Panc1 (cell line): ENCODE measurements at regions not wholly inside any gene's neighbourhood (a gene's known extent, or its start where the extent isn't known, plus 50 kb on each side); places are given as distances from the start of the nearest gene placed in this dataset.

ENCODE experiments used
- ATAC-seq: fragments of 200-7000 bp; cut with Tn5 transposase; 2 replicates; pipeline ENCODE4 v1.9.1; 2020; ENCODE audit warnings: mild to moderate bottlenecking, moderate library complexity
- BruUV-seq: library from RNA; stranded (reverse); fragments of 400-500 nt; replicated peaks from 2 replicates; lab custom pipeline; 2021; lab: Mats Ljungman, UMichigan
- CTCF ChIA-PET: fragments of 300-600 bp; sonication (Branson Sonifier 250); formaldehyde crosslinking; loops from one replicate; lab custom pipeline; 2022; ENCODE audit warnings: antibody characterized with exemption; lab: Charles Lee
- POLR2A ChIA-PET: fragments of 300-600 bp; sonication (Branson Sonifier 250); formaldehyde crosslinking; loops from one replicate; lab custom pipeline; 2022; ENCODE audit warnings: antibody characterized with exemption; lab: Charles Lee
- DNase-seq: peaks from one replicate; pipeline ENCODE4 v3.0.0-alpha.2; 2010; ENCODE audit warnings: low read depth, low spot score
- H3K27ac ChIP-seq: 2 replicates; pipeline ENCODE4 v1.5.1; 2011; ENCODE audit warnings: mild to moderate bottlenecking, low read length, inconsistent platforms
- H3K27me3 ChIP-seq: fragments of 200-500 bp; sonication (Bioruptor generic); 2 replicates; pipeline ENCODE4 v1.6.0; 2014; ENCODE audit warnings: low read length, inconsistent platforms; ENCODE audit not compliant: control insufficient read depth, insufficient read depth
- H3K36me3 ChIP-seq: fragments of 200-500 bp; sonication (Bioruptor generic); 2 replicates; pipeline ENCODE4 v1.5.1; 2014; ENCODE audit warnings: inconsistent platforms, mild to moderate bottlenecking, low read length, moderate library complexity; ENCODE audit not compliant: control insufficient read depth, insufficient read depth
- H3K4me1 ChIP-seq: 2 replicates; pipeline ENCODE4 v1.5.1; 2011; ENCODE audit warnings: inconsistent platforms, mild to moderate bottlenecking, low read length, moderate library complexity; ENCODE audit not compliant: control insufficient read depth, insufficient read depth
- H3K4me3 ChIP-seq, 2 experiments: 2 replicates each; pipeline ENCODE4 v1.5.1; 2011 to 2012; ENCODE audit warnings: low read depth in 2 of 2, low read length in 2 of 2, mild to moderate bottlenecking in 2 of 2, inconsistent platforms in 1 of 2, moderate library complexity in 1 of 2
- H3K9me3 ChIP-seq: fragments of 200-500 bp; sonication (Bioruptor generic); 2 replicates; pipeline ENCODE4 v1.5.1; 2014; ENCODE audit warnings: low read depth, mild to moderate bottlenecking, inconsistent platforms, low read length, moderate library complexity; ENCODE audit not compliant: control insufficient read depth, insufficient read depth
- POLR2AphosphoS5 ChIP-seq: IDR thresholded peaks from 2 replicates; pipeline ENCODE4 v1.6.1; 2012; ENCODE audit warnings: mild to moderate bottlenecking, low read depth, low read length, moderate library complexity
- SIN3A ChIP-seq: IDR thresholded peaks from 2 replicates; pipeline ENCODE4 v1.6.1; 2012; ENCODE audit warnings: low read depth, mild to moderate bottlenecking, low read length, moderate library complexity, borderline replicate concordance; ENCODE audit not compliant: insufficient read depth
- TCF7L2 ChIP-seq: IDR thresholded peaks from 2 replicates; pipeline ENCODE4 v1.6.1; 2011; ENCODE audit warnings: mild to moderate bottlenecking, low read depth, low read length, inconsistent platforms
- in situ Hi-C: cut with HindIII; loops from 2 replicates; pipeline ENCODE4 v1.10.0; 2016; ENCODE audit warnings: low sequenced_read_pairs, low pct_unique_long_range_greater_than_20kb
- intact Hi-C: fragments of 100-400 bp; cut with micrococcal nuclease; formaldehyde crosslinking; loops from one replicate; pipeline ENCODE4 v1.10.0; 2022; ENCODE audit not compliant: unreplicated experiment
- TF ChIP-seq, protein P1 (sequence below): fragments of 450-650 bp; IDR thresholded peaks from 2 replicates; pipeline ENCODE4 v1.5.1; 2017; ENCODE audit warnings: mild to moderate bottlenecking
- TF ChIP-seq, protein P2 (sequence below), 2 experiments: IDR thresholded peaks; 2 replicates each; pipeline ENCODE4 v1.6.1; 2011 to 2012; ENCODE audit warnings: low read depth in 2 of 2, control low read depth in 1 of 2, low read length in 1 of 2, mild to moderate bottlenecking in 1 of 2, moderate library complexity in 1 of 2; ENCODE audit not compliant: insufficient read depth in 1 of 2

DNA sequence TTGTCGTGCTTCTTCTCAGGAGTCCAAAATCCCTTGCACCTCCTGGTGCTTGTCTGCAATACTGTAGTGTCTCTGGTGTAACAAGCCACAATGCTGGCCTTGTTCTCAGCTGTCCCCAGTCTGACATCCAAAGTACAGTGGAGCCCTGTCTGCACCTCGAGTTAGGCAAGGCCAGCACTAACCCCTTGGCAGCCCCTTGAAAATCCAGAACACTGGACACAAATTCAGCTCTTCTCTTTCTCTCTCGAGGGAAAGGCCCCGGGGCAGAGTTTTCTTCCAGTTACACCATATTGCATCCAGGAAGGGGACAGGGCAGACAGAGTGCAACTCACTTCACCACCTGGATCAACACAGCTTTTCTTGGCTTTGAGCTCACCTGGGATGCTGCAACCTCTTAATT is 91.3 kb upstream of the ATP10A start:
- Histone ChIP-seq H3K36me3 (no peaks in the 10 kb centered on the region), H3K4me1 (no peaks in the 10 kb centered on the region), H3K27ac (no peak overlapping the region), H3K27me3 (no peaks in the 10 kb centered on the region), H3K9me3 (no peaks in the 10 kb centered on the region), H3K4me3 (no peak overlapping the region)
- in situ Hi-C loops (no loop called here), intact Hi-C loops (no loop called here)
- BruUV-seq: no TSS peak
- DNase-seq (no peak), ATAC-seq (no peak)
- TF ChIP-seq TCF7L2 (no peak), POLR2AphosphoS5 (no peak), SIN3A (no peak)
- TF ChIP-seq, protein P1, sequence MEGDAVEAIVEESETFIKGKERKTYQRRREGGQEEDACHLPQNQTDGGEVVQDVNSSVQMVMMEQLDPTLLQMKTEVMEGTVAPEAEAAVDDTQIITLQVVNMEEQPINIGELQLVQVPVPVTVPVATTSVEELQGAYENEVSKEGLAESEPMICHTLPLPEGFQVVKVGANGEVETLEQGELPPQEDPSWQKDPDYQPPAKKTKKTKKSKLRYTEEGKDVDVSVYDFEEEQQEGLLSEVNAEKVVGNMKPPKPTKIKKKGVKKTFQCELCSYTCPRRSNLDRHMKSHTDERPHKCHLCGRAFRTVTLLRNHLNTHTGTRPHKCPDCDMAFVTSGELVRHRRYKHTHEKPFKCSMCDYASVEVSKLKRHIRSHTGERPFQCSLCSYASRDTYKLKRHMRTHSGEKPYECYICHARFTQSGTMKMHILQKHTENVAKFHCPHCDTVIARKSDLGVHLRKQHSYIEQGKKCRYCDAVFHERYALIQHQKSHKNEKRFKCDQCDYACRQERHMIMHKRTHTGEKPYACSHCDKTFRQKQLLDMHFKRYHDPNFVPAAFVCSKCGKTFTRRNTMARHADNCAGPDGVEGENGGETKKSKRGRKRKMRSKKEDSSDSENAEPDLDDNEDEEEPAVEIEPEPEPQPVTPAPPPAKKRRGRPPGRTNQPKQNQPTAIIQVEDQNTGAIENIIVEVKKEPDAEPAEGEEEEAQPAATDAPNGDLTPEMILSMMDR: no peak
- TF ChIP-seq, protein P2, sequence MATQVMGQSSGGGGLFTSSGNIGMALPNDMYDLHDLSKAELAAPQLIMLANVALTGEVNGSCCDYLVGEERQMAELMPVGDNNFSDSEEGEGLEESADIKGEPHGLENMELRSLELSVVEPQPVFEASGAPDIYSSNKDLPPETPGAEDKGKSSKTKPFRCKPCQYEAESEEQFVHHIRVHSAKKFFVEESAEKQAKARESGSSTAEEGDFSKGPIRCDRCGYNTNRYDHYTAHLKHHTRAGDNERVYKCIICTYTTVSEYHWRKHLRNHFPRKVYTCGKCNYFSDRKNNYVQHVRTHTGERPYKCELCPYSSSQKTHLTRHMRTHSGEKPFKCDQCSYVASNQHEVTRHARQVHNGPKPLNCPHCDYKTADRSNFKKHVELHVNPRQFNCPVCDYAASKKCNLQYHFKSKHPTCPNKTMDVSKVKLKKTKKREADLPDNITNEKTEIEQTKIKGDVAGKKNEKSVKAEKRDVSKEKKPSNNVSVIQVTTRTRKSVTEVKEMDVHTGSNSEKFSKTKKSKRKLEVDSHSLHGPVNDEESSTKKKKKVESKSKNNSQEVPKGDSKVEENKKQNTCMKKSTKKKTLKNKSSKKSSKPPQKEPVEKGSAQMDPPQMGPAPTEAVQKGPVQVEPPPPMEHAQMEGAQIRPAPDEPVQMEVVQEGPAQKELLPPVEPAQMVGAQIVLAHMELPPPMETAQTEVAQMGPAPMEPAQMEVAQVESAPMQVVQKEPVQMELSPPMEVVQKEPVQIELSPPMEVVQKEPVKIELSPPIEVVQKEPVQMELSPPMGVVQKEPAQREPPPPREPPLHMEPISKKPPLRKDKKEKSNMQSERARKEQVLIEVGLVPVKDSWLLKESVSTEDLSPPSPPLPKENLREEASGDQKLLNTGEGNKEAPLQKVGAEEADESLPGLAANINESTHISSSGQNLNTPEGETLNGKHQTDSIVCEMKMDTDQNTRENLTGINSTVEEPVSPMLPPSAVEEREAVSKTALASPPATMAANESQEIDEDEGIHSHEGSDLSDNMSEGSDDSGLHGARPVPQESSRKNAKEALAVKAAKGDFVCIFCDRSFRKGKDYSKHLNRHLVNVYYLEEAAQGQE (IDR thresholded peaks at IDR 0.05; ENCODE audit: insufficient read depth in 1 of 2, low read depth in 2 of 2, low read length in 1 of 2): no peak
- ChIA-PET POLR2A (no interaction called here), CTCF (no interaction called here)

DNA sequence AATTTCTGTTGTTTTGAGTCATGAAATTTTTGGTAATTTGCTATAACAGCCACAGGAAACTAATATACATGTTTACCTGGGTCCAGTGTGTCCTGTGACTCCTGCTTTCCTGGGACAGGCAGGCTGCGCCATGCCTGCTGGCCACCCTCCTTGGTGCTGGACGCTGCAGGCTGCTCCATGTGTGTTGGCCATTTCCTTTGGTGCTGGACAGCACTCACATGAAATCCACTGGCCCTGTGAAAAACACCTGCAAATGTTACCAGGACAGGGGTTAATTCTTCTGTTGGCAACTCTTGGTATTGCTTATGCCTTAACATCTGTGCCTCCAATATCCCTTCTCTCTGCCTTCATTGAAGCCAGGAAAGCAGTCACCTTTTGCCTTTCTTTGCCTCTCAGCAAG is 86.9 kb upstream of the ATP10A start:
- H3K36me3 ChIP-seq: no peaks in the 10 kb centered on the region
- intact Hi-C loops: no loop called here
- no peaks in the 10 kb centered on the region for H3K27me3 ChIP-seq
- H3K27ac ChIP-seq: no peak overlapping the region
- POLR2A ChIA-PET: no interaction called here
- no peak for TF ChIP-seq POLR2AphosphoS5
- TF ChIP-seq, protein P1: no peak
- TF ChIP-seq, protein P2 (IDR thresholded peaks at IDR 0.05; ENCODE audit: insufficient read depth in 1 of 2, low read depth in 2 of 2, low read length in 1 of 2): no peak
- TF ChIP-seq TCF7L2: no peak
- TF ChIP-seq SIN3A: no peak
- CTCF ChIA-PET: no interaction called here
- DNase-seq (no peak), ATAC-seq (no peak)
- H3K4me1 ChIP-seq: no peaks in the 10 kb centered on the region
- BruUV-seq: no TSS peak
- in situ Hi-C loops: no loop called here
- H3K9me3 ChIP-seq: no peaks in the 10 kb centered on the region
- no peak overlapping the region for H3K4me3 ChIP-seq
